ENCODE measurements at regions not wholly inside any gene's neighbourhood (a gene's known extent, or its start where the extent isn't known, plus 50 kb on each side); places are given as distances from the start of the nearest gene placed in this dataset.

GRCh38 chr4:3708103-3708510 is 58.1 kb upstream of the ADRA2C start:
- Histone ChIP-seq H3K9me2 (replicated peaks; ENCODE audit: insufficient read depth) (no peaks in the 10 kb centered on the region), H3K27ac (no peak overlapping the region), H3K4me1 (ENCODE audit: insufficient read depth) (peaks cover 4% of the 10 kb centered on the region), H4K20me1 (ENCODE audit: insufficient read depth, poor library complexity, severe bottlenecking) (no peaks in the 10 kb centered on the region), H3K4me3 (no peak overlapping the region), H3K27me3 (peaks cover 16% of the 10 kb centered on the region), H3K4me2 (no peak overlapping the region), H3K36me3 (replicated peaks; ENCODE audit: insufficient read depth, low read depth) (no peaks in the 10 kb centered on the region), H3K79me2 (no peaks in the 10 kb centered on the region), H3K9me3 (ENCODE audit: low read depth) (no peaks in the 10 kb centered on the region), H2AFZ (no peak overlapping the region)
- TF ChIP-seq EZH2 (IDR thresholded peaks at IDR 0.05; ENCODE audit: borderline replicate concordance) (no peak), CTCF (IDR thresholded peaks at IDR 0.05; ENCODE audit: poor library complexity) (no peak), EZH2phosphoT487 (IDR thresholded peaks at IDR 0.05; ENCODE audit: low read depth, severe bottlenecking, unreplicated experiment) (no peak)
- DNase-seq (ENCODE audit: low spot score), result no peak
- WGBS (ENCODE audit: low lambda C conversion rate, missing lambda C conversion rate), result 83% methylated on average over 14 of the region's 14 CpGs

- no peak overlapping the region for H3K27ac ChIP-seq
- H3K4me2 ChIP-seq, result no peak overlapping the region
- no peak for DNase-seq (ENCODE audit: low spot score)
- no peaks in the 10 kb centered on the region for H3K9me3 ChIP-seq (ENCODE audit: low read depth)
- H3K9me2 ChIP-seq (replicated peaks; ENCODE audit: insufficient read depth), result no peaks in the 10 kb centered on the region
- 81% methylated on average over 17 of the region's 17 CpGs for WGBS (ENCODE audit: low lambda C conversion rate, missing lambda C conversion rate)
- H4K20me1 ChIP-seq (ENCODE audit: insufficient read depth, poor library complexity, severe bottlenecking), result no peaks in the 10 kb centered on the region
- H3K4me3 ChIP-seq, result no peak overlapping the region
- H3K36me3 ChIP-seq (replicated peaks; ENCODE audit: insufficient read depth, low read depth), result no peaks in the 10 kb centered on the region
- no peaks in the 10 kb centered on the region for H3K79me2 ChIP-seq
- H3K4me1 ChIP-seq (ENCODE audit: insufficient read depth), result peaks cover 4% of the 10 kb centered on the region
- H2AFZ ChIP-seq, result no peak overlapping the region
- TF ChIP-seq CTCF (IDR thresholded peaks at IDR 0.05; ENCODE audit: poor library complexity) (no peak), EZH2 (IDR thresholded peaks at IDR 0.05; ENCODE audit: borderline replicate concordance) (no peak), EZH2phosphoT487 (IDR thresholded peaks at IDR 0.05; ENCODE audit: low read depth, severe bottlenecking, unreplicated experiment) (no peak)
- peaks cover 16% of the 10 kb centered on the region for H3K27me3 ChIP-seq
Measured at GRCh38 chr4:3707423-3708102, 58.6 kb upstream of the ADRA2C start.

GRCh38 chr4:3706565-3707422 is 59.4 kb upstream of the ADRA2C start:
- H3K36me3 ChIP-seq (replicated peaks; ENCODE audit: insufficient read depth, low read depth), result no peaks in the 10 kb centered on the region
- H3K79me2 ChIP-seq, result no peaks in the 10 kb centered on the region
- DNase-seq (ENCODE audit: low spot score), result no peak
- H3K4me2 ChIP-seq, result no peak overlapping the region
- H2AFZ ChIP-seq, result no peak overlapping the region
- no peaks in the 10 kb centered on the region for H4K20me1 ChIP-seq (ENCODE audit: insufficient read depth, poor library complexity, severe bottlenecking)
- no peaks in the 10 kb centered on the region for H3K9me2 ChIP-seq (replicated peaks; ENCODE audit: insufficient read depth)
- H3K27ac ChIP-seq, result no peak overlapping the region
- 90% methylated on average over 15 of the region's 15 CpGs for WGBS (ENCODE audit: low lambda C conversion rate, missing lambda C conversion rate)
- H3K4me3 ChIP-seq, result no peak overlapping the region
- H3K9me3 ChIP-seq (ENCODE audit: low read depth), result no peaks in the 10 kb centered on the region
- H3K27me3 ChIP-seq, result peaks cover 16% of the 10 kb centered on the region
- H3K4me1 ChIP-seq (ENCODE audit: insufficient read depth), result peaks cover 4% of the 10 kb centered on the region
- no peak for TF ChIP-seq CTCF (IDR thresholded peaks at IDR 0.05; ENCODE audit: poor library complexity)
- no peak for TF ChIP-seq EZH2 (IDR thresholded peaks at IDR 0.05; ENCODE audit: borderline replicate concordance)
- TF ChIP-seq EZH2phosphoT487 (IDR thresholded peaks at IDR 0.05; ENCODE audit: low read depth, severe bottlenecking, unreplicated experiment), result no peak

Data from hepatocyte (in vitro differentiated cells).